ENCODE measurements at regions not wholly inside any gene's neighbourhood (a gene's known extent, or its start where the extent isn't known, plus 50 kb on each side); places are given as distances from the start of the nearest gene placed in this dataset.

GRCh38 chr14:34297786-34298520 lies 164.1 kb downstream of the SPTSSA start:
- POLR2A ChIA-PET: interaction anchor here (0.6 kb wide), 1 partner anchor 718 kb away, joined by 3 read pairs; no protein-coding TSS in a partner anchor
- ATAC-seq (no peak), DNase-seq (ENCODE audit: extremely low read depth in 1 of 4, low spot score in 3 of 4) (no peak), FAIRE-seq (no peak)
- in situ Hi-C loops (cut with MboI) (no loop called here), intact Hi-C loops (cut with micrococcal nuclease) (no loop called here)
- Histone ChIP-seq H2AFZ (ENCODE audit: low read depth, low read length) (no peak overlapping the region), H3K4me3 (no peak overlapping the region), H3K36me3 (ENCODE audit: control insufficient read depth, insufficient read depth, low read length) (no peaks in the 10 kb centered on the region), H3K9me1 (ENCODE audit: control insufficient read depth, insufficient read depth, low read length) (no peaks in the 10 kb centered on the region), H3K9me3 (replicated peaks; ENCODE audit: control insufficient read depth, insufficient read depth, low read depth, low read length) (no peaks in the 10 kb centered on the region), H3K27ac (ENCODE audit: extremely low read depth, low read depth, low read length) (no peak overlapping the region), H3K4me2 (ENCODE audit: insufficient read depth, low read length) (no peak overlapping the region), H3K27me3 (ENCODE audit: control insufficient read depth in 2 of 2, insufficient read depth in 2 of 2, low read length in 2 of 2) (peaks cover 2 to 5% of the 10 kb centered on the region in 2 experiments; a peak in 1 of 5 replicates), H3K4me1 (replicated peaks in 1 of 2; ENCODE audit: control insufficient read depth in 2 of 2, insufficient read depth in 2 of 2, low read length in 2 of 2) (no peaks in the 10 kb centered on the region), H4K20me1 (replicated peaks; ENCODE audit: control insufficient read depth, insufficient read depth, low read length) (no peaks in the 10 kb centered on the region; the same call in 1 of the 2 replicates), H3K79me2 (ENCODE audit: control insufficient read depth, insufficient read depth, low read length) (no peaks in the 10 kb centered on the region), H3K9ac (ENCODE audit: insufficient read depth in 1 of 2, low read depth in 2 of 2, low read length in 2 of 2) (no peak overlapping the region)
- WGBS (ENCODE audit: insufficient coverage, low coverage, missing lambda C conversion rate): 3% methylated on average over 6 of the region's 6 CpGs
- no TSS peak for BruUV-seq (replicated peaks)
- CTCF ChIA-PET (ENCODE audit: low intra/inter-chr PET ratio): no interaction called here
- TF ChIP-seq TEAD4 (IDR thresholded peaks at IDR 0.05; ENCODE audit: low read length) (no peak), TEAD4 (CRISPR knock-in tag; IDR thresholded peaks at IDR 0.05; ENCODE audit: borderline replicate concordance) (no peak), CTCFL (IDR thresholded peaks at IDR 0.05; ENCODE audit: borderline replicate concordance, insufficient read depth, low read depth, low read length, poor library complexity, severe bottlenecking) (no peak)

Measured in K562 (cell line).